ENCODE measurements at regions not wholly inside any gene's neighbourhood (a gene's known extent, or its start where the extent isn't known, plus 50 kb on each side); places are given as distances from the start of the nearest gene placed in this dataset.

- peak; percentile 5 to 22 for DNase-seq
- Histone ChIP-seq H3K36me3 (no peaks in the 10 kb centered on the region), H3K4me3 (replicated peaks in 1 of 3) (no peak overlapping the region), H3K4me1 (peaks cover 29 to 36% of the 10 kb centered on the region in 2 donors), H3K27ac (peak overlapping the region in 2 of 3 donors; percentile 44 to 68), H3K27me3 (no peaks in the 10 kb centered on the region), H3K9me3 (no peaks in the 10 kb centered on the region)
- TF ChIP-seq CTCF (IDR thresholded peaks at IDR 0.05) (no peak), POLR2A (IDR thresholded peaks at IDR 0.05) (no peak)
- 59 to 83% methylated on average over 1 of the region's 1 CpG for WGBS, 2 donors
- intact Hi-C loops (cut with DNase I): no loop called here
These were observed 349.4 kb upstream of the DCBLD2 start for GRCh38 chr3:99250821-99251355.

GRCh38 chr3:99250272-99250671 lies 348.8 kb upstream of the DCBLD2 start:
- TF ChIP-seq CTCF (IDR thresholded peaks at IDR 0.05) (no peak), POLR2A (IDR thresholded peaks at IDR 0.05) (no peak)
- Histone ChIP-seq H3K9me3 (no peaks in the 10 kb centered on the region), H3K27me3 (no peaks in the 10 kb centered on the region), H3K4me3 (replicated peaks in 1 of 3) (no peak overlapping the region), H3K27ac (peak overlapping the region in 2 of 3 donors; percentile 44 to 68), H3K36me3 (no peaks in the 10 kb centered on the region), H3K4me1 (peaks cover 29 to 36% of the 10 kb centered on the region in 2 donors)
- WGBS, 2 donors: 71 to 77% methylated on average over 4 of the region's 4 CpGs
- intact Hi-C loops (cut with DNase I): no loop called here
- DNase-seq: peak in 1 of 2 donors; percentile 10

- Histone ChIP-seq H3K4me1 (peaks cover 29 to 36% of the 10 kb centered on the region in 2 donors), H3K9me3 (no peaks in the 10 kb centered on the region), H3K27ac (peak overlapping the region in 1 of 3 donors; percentile 2), H3K27me3 (no peaks in the 10 kb centered on the region), H3K4me3 (replicated peaks in 1 of 3) (no peak overlapping the region), H3K36me3 (no peaks in the 10 kb centered on the region)
- 95 to 96% methylated on average over 6 of the region's 6 CpGs for WGBS, 2 donors
- intact Hi-C loops (cut with DNase I): no loop called here
- DNase-seq: no peak
- no peak for TF ChIP-seq CTCF (IDR thresholded peaks at IDR 0.05)
- TF ChIP-seq POLR2A (IDR thresholded peaks at IDR 0.05): no peak
These were observed 348.1 kb upstream of the DCBLD2 start for GRCh38 chr3:99249627-99250026.

- H3K27ac ChIP-seq: peak overlapping the region in 1 of 3 donors; percentile 2
- no peaks in the 10 kb centered on the region for H3K27me3 ChIP-seq
- H3K36me3 ChIP-seq: no peaks in the 10 kb centered on the region
- intact Hi-C loops (cut with DNase I): no loop called here
- no peak for DNase-seq
- no peak overlapping the region for H3K4me3 ChIP-seq (replicated peaks in 1 of 3)
- no peaks in the 10 kb centered on the region for H3K9me3 ChIP-seq
- no peak for TF ChIP-seq CTCF (IDR thresholded peaks at IDR 0.05)
- no peak for TF ChIP-seq POLR2A (IDR thresholded peaks at IDR 0.05)
- H3K4me1 ChIP-seq: peaks cover 29 to 36% of the 10 kb centered on the region in 2 donors
- WGBS, 2 donors: 64 to 72% methylated on average over 1 of the region's 1 CpG
These were observed 347.4 kb upstream of the DCBLD2 start for GRCh38 chr3:99248913-99249312.

GRCh38 chr3:99248130-99248529 lies 346.6 kb upstream of the DCBLD2 start:
- Histone ChIP-seq H3K36me3 (no peaks in the 10 kb centered on the region), H3K9me3 (no peaks in the 10 kb centered on the region), H3K27me3 (no peaks in the 10 kb centered on the region), H3K4me3 (replicated peaks in 1 of 3) (no peak overlapping the region), H3K27ac (peak overlapping the region in 1 of 3 donors; percentile 2), H3K4me1 (peaks cover 29 to 36% of the 10 kb centered on the region in 2 donors)
- intact Hi-C loops (cut with DNase I): no loop called here
- 95 to 100% methylated on average over 1 of the region's 1 CpG for WGBS, 2 donors
- TF ChIP-seq POLR2A (IDR thresholded peaks at IDR 0.05): no peak
- TF ChIP-seq CTCF (IDR thresholded peaks at IDR 0.05): no peak
- no peak for DNase-seq
